ENCODE measurements at regions not wholly inside any gene's neighbourhood (a gene's known extent, or its start where the extent isn't known, plus 50 kb on each side); places are given as distances from the start of the nearest gene placed in this dataset.

GRCh38 chr1:108082738-108083562 lies 117.2 kb downstream of the SLC25A24 start:
- no peak for DNase-seq

DNA sequence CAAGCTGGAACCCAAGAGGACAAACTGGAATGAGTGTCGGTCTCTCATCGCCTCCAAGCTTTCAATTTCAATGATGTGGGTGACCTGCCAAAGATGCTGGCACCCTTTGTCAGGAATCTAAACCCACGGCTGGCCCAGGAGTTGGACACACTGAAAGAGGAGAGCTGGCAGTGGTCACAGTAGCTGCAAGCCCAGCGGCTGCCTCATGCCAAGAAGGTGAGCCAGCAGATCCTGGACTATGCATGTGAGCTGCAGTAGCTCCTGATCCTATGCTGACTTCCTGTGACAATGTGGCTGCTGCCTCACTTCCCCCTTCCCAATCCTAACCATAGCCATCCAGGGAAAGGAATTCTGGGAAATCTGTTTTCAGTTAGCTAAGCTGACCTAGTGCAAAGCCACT lies 117.0 kb upstream of the VAV3 start:
- no peak for DNase-seq

DNA sequence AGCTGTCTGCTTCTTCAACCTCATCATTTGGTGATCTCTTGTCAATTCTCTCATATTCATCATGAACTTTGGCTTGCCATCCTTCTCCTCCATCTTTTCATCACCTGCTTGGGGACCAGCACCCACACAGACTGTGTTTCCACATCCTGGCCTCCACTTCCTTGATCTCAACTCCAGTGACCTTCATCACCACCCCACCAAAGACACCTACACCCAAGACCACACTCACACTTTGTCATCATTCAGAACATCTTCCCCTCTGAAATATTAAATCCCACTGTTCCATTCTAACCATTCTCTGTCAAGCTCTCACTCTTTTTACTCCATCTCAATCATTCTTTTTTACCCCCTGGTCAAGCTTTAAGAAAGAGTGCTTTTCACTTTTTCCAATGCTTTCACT lies 115.5 kb upstream of the VAV3 start:
- peak; percentile 30 for DNase-seq

GRCh38 chr1:108079440-108080025 lies 114.6 kb upstream of the VAV3 start:
- peak; percentile 21 for DNase-seq

- DNase-seq: no peak
Observed at GRCh38 chr1:108077991-108078390, 113.0 kb upstream of the VAV3 start.

DNA sequence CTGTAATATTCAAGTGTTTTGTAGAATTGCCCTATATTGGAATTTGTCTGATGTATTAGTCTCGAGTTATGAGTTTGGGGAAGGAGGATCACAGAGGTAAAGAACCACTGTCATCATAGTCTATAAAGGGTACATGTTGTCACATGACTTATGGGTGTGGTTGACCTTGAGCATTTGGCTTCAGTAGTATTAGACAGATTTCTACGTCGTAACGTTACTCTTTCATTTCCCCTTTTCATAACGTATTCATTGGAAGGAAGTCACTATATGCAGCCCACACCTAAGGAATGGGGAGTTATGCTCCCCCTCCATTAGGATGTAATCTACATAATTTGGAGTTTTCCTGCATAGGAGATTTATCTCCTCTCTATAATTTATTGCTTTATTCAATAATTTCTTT lies 110.1 kb upstream of the VAV3 start:
- DNase-seq: no peak

- no peak for DNase-seq
Observed at GRCh38 chr1:108072776-108073175, 107.8 kb upstream of the VAV3 start.

DNA sequence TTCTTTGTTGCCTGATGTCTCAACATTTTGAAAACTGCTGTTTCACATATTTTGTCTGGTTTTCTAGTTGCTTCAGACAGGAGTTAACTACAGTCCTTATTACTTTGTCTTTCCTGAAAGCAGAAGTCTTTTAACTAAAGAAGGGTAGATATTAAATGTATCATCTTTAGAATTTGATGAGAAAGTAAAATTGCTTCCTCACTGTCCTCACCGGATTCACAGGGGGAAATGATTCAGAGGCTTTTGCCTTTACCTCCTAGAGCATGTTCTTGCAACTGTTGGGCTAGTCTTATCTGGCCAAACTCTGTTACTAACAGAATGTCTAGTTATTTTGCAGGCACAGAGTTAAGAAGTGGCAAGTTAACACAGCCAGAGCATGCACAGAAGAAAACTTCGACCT lies 107.2 kb upstream of the VAV3 start:
- DNase-seq: no peak

GRCh38 chr1:108071601-108072000 lies 106.6 kb upstream of the VAV3 start:
- DNase-seq: no peak

DNA sequence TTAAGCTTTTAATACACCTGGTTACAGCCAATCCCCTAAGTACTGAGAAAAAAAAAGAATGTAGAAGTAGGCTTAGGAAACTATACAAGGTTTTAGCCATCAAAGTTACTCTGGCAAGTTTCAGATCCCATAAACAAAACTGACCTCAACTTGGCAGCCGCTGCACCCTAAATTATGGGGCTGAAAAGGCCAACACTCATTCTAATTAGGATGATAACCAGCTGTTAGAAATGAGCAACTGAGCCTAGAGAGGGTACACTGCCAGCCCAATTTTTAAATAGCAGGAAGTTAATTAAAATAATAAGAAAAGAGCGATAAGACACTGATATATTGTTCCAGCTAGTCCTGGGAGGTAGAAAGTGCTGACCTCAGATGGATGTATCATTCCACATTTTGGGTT lies 105.7 kb upstream of the VAV3 start:
- no peak for DNase-seq

DNA sequence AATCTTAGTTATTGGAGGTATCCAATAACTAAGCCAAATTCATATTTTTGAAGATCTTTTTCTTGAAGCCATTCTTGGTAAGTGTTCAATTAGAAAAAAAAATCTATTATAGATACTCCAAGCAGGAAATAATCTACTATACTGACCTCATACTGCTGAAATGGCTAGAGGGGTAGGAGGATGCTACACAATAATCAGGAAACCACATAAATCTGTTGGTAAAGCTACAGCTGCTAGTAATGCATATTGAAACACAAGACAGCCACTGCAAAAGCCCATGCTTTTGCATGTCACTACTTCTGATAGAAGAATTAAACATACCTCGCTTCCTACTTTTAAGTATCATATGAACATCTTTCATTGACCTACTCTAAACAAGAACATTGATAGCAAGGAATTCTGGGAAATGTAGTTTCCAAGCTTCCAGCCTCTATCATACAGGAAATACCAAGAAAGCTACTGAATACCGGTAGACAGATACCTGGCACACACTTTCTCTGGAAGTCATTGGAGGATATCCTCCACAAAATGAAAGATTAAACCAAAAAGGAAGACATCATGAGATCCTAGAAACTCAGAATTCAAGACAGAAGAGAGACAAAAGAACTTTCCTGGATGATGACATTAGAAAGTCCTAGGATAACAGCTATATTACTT lies 103.0 kb upstream of the VAV3 start:
- DNase-seq: no peak

- DNase-seq: no peak
Observed at GRCh38 chr1:108066808-108067207, 101.8 kb upstream of the VAV3 start.

DNA sequence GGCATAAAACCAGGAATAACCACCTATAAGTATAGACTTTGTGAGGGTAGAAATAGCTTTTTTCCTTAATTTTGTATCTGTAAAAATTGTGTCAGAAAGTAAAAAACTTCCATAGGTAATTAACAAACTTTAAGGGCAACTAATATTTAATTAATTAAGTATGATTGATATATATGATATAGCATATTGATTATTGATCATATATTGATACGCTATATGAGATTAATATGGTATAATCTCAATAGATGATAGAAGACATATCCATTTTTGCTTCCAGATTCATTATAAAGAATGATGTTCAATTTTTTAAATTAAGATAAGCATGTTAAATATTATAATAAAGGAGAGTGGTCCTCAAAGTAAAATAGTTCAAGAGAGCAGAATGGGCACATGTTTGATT lies 99.3 kb upstream of the VAV3 start:
- no peak for DNase-seq

- DNase-seq: peak; percentile 23
Observed at GRCh38 chr1:108063703-108064102, 98.7 kb upstream of the VAV3 start.

- no peak for DNase-seq
Observed at GRCh38 chr1:108059945-108060344, 95.0 kb upstream of the VAV3 start.

- no peak for DNase-seq
Observed at GRCh38 chr1:108057541-108057940, 92.6 kb upstream of the VAV3 start.

DNA sequence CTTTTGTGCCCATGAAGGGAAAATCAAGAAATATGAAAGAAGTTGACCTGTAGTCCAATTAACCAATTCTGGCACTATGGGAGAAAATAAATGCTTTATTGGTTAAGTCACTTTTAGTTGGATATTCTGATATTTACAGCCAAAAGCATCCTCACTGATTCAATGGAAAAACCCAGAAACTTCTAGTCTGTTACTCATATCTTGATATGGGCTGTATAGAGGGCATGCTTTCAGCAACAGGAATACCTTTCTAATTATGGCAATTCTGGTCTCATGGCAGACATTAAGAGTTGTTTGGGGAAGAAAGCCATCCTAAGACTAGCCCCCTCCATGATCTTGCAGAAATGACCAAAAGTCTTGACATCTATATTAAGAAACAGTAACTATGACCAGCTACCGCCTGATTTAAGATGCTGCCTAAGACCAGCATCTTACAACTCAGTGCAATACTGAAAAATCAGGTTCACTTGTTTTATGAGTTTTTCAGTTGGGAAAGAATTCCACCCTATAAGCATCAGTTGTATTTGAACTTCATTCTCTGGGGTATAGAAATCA lies 91.5 kb upstream of the VAV3 start:
- DNase-seq: no peak

DNA sequence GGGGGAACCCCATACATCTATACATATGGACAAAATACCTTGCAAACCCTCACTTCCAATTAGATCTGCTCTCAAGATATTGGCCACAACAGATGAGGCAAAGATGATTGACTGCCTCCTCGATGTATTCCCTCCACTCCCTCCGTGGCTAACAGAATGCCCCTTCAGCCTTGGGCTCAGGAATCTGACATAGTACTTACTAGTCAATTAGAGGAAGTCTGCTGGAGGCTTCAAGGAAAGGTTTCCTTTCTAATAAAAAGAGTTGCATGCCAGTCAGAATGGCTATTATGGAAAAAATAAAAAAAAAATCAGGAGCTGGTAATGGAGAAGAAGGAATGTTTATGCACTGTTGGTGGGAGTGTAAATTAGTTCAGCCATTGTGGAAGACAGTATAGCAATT lies 90.4 kb upstream of the VAV3 start:
- DNase-seq: no peak

DNA sequence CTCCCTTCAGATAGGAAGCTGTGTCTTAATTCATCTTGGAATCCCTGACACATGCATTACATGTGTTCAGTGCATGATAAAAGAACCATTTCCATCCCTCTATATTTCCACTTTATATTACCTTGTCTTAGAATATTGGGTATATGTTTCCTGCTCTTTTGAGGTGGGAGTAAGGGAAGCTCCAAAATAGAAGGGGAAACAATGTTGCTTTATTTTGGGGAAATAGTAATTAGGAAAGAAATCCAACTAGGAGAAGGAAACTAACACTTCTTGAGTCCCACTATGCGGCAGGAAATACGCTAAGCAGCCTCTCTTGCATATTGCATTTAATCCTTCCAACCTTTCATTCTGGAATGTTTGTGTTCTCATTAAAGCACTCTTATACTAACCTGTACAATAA lies 89.4 kb upstream of the VAV3 start:
- DNase-seq: no peak

DNA sequence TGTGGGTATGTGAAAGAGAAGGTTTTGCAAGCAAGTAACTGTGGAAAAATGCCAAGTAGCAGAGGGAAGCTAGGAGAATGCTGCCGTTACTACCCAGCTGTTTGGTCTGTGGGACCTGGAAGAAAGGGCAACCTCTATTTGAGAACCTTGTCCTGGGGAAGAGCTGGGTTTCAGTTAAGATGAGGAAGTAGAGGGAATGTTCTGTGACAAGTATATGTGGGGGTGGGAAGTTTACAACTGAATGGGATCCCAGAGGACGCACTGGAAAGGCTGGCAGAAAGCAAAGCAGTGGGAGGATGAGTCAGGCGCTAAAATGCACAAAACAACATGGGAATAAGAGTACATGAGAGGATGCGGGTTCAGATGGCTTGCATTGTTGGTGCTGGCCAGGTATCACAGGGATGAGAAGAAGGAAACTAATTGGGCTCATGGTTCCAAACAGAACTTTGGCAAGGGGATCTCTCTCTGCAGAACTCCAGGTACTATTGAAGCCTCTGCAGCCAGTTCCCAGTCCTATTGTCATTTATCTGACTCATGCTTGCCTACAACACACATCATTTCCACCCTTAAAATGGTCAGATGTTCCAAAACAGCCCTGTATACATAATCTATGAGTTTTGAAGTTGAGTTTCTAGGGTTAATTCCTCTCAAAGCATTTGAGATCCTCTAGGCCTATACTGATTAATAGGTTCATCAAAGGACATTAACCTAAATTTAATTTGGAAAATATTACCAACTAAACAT lies 88.5 kb upstream of the VAV3 start:
- DNase-seq: no peak

DNA sequence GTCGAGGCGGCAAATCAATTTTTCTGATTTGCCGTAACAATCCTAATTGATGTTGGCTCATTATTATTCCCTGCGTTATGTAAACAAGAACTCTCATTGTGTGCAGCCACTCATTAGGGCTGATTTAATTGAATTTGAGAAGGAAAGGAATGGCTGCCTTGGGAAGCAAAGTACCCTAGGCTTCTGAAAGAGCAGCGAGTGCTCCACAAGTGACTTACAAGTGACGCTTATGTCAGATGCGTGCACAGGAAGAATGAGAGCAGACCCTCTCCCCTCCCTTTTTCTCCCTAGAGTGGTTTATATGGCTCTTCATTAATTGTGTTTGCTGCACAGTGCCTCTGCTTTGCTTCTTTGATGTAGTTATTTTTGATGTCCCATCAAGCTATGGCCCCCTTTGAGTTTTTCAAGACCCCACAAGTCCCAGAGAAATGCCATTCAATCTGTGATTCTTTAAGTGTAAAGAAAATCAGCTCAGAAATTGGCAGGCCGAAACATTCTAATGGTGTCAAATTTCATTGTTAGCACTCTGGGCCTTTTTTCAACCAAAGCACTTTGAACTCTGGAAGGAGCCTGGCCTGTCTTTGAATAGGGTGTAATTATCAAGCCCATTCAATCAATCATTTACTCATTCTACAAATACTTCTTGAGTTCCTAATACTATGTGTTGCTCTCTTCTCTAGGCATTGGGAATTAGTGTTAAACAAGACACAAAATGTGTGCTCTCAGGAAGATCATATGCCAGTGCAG lies 86.8 kb upstream of the VAV3 start:
- no peak for DNase-seq

- DNase-seq: no peak
Observed at GRCh38 chr1:108050911-108051629, 86.1 kb upstream of the VAV3 start.
